Left lobe of liver (tissue), 2 donors: ENCODE measurements at regions not wholly inside any gene's neighbourhood (a gene's known extent, or its start where the extent isn't known, plus 50 kb on each side); places are given as distances from the start of the nearest gene placed in this dataset.

Experiments used
- ATAC-seq: fragments of 200-7000 bp; cut with Tn5 transposase; one replicate; pipeline ENCODE4 v1.9.1; 2020; ENCODE audit warnings: mild to moderate bottlenecking, moderate library complexity
- DNase-seq: peaks from one replicate; pipeline ENCODE4 v3.0.0-alpha.2; 2020; ENCODE audit warnings: low spot score
- donor health status: DM: no; HTN: no; CAD: no; lungs with moderate emphysema.
- donor health status: DM: no; HTN: yes; CAD: no.

DNA sequence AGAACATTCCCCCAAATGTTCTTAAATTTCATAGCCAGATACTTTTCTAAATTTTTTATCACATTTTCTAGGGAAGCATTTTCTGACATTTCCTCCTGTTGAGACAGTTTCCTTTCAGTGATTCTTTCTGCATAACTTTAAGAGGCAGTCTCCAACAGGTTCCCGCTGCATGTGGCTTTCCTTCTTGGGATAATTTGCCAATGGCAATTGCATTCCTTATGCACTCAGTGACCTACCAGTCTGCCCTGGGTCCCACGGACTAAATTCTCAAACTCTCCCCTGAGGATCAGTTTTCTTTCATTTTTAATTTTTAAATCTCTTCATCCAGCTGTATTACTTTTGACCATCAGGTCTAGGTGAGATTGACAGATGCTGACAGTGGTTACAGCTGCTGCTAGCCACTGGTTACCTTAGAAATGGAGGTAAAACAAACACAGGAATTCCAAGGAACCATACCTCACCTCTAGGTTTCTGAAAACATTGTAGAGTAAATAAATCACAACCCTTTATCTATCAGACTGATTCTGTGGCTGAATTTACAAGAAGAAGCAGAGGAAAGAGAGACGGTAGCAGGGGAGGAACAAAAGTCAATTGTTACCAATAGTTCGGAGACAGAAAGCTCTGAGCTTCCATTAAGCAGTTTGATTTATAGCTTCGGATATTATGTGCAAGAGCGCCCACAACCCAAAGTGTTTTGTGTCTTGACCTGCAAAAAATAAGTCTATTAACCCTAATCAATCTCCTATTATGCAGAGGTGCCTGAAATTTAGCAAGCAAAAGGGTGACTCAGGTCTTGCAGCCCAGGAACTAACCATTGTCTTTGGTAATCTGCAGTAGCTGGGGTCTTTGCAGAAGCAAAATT, 216.0 kb downstream of the PMP22 start:
- ATAC-seq = no peak
- no peak for DNase-seq

DNA sequence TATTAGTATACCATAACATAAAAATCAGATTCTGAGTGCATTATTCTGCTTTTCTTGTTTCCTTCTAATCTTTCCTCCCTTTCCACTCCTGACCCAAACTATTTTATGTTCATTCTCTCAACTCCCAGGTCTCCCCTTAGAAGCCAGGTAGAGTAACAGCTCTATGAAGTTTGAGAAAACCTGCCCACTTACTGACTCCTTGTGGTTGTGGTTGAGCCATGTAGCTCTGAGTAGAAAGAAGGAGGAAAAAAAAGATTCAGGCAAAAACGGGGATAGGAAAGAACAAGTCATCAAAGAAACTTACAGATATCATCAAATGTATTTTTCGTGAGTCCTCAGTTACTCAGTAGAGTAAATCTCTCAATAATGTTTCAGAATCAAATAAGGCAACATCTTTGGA, 216.7 kb downstream of the PMP22 start:
- no peak for DNase-seq
- ATAC-seq = no peak

DNA sequence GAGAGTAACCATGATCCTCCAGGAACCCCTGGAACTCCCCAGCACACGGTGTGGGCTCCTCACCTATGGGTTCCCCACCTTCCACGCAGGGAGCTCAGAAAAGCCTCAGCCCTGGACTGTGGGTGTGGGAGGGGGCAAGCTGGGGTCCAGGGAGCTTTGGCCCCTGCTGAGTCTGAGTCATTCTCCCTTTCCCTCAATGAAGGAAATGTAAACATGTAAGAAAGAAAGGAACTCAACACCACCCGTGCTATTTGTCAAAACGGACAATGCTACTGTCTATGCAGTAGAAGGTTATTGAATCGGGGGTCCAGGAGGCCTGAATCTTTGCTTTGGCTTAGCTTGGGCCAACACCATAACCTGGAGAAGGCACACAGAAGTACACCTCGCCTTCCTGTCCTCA, 222.8 kb downstream of the PMP22 start:
- DNase-seq (no peak), ATAC-seq (no peak)

DNA sequence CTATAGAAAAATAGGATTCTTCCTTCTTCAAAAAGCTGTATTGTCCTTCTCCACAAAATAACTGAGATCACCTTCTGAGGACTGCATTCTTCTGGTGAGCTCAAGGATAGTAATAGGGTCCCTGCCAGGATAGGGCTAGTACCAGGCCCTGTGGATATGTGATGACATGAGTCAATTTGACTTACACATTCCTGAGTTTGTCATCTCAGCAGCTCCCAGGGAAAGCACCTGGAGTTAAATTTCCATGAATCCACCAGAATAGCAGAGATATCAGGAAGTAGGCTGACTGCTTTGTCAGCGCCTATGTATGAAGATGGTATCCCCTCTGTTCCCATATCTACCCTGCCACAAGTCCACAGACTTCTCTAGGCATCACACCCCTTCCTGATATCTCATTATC, 225.8 kb downstream of the PMP22 start:
- DNase-seq (no peak), ATAC-seq (no peak)

DNA sequence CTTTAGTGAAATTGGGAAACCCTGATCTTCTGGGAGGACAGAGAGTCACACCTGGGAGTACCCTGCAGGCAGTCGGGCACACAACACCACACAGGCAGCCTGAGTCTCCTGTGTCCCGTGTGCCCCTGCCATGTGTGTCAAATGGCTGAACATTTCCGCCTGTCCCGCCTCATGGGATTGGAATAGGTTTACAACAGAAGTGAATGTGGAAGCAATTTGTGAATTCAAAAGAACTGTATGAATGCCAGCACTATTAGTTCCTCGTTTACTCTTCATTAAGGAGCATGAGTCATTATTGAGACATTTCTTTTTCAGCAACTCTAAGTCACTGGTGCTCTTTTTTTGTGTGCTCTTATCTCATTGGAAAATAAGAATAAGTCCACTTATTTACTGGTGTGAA, 226.5 kb downstream of the PMP22 start:
- no peak for ATAC-seq
- no peak for DNase-seq

DNA sequence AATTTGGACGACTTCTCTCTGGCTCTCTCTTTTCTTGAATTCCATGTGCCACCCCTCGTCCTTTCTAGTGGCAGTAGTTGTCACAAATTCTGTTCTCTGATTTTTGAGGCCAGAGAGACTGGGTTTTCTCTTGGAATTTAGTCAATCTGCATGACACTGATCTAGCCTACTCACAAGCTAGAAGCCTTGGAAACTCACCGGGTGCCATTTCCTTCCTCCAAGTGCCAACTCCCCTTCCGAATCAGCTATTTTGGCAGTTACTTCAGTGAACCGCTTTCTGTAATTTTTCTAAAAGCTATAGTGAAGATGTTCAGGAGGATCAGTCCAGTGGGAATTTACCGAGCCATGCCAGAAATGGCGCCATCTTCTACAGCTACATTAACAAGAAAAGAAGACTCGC, 228.9 kb downstream of the PMP22 start:
- ATAC-seq (no peak), DNase-seq (no peak)

DNA sequence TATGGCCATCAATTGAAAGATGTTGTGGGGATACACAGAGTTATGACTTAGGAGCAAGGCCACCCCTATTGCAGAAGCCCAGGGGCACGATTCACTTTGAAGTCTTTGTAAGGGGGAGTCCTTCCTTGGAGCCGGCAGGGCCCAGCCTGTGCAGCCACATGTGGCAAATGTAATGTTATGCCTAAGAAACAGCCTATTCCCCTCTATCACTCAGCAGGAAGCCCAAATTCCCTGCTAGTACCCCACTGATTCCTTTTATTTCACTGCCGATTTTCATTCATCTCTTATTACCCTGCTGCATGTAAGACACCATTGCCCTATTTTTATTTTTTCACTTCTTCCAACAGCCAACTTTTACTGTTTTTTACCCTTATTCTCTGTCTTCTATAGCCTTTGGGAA, 233.2 kb downstream of the PMP22 start:
- ATAC-seq (no peak), DNase-seq (no peak)

DNA sequence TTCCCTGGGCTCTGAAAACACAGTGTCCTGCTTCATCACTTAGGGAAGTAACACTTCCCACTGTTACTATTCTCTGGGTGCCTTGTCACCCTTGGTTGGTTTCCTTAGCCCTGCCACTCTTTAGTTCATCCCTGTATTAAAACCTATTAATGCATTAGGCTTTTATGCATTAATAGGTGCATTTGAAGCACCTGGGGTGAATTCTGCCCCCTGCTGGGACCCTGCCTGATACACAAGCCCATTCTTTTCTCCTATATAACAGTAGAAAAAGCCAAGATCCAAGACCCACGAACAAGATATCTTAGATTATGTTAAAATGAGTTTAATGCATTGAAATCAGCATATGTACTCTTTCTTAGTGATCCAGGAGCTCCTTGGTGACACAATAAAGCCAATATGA, 235.7 kb downstream of the PMP22 start:
- DNase-seq = no peak
- ATAC-seq = no peak

DNA sequence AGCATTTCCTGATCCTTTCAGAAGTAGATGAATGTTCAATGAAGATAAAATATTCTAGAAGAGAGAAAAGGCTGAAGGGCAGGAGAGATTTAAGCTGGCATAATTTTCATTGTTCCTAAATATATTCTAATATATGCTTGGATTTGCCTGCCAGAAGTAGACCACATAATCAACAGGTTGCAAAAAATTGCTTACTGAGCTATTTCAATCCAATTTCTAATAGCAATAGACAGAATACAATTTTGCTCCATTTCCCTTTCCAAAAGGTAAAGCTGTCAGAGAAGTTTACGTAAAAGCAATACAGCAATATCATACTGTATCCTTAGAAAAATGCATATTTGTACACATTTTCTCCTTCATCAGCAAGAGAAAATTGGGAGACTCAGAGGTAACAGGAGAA, 237.3 kb downstream of the PMP22 start:
- DNase-seq (no peak), ATAC-seq (no peak)

DNA sequence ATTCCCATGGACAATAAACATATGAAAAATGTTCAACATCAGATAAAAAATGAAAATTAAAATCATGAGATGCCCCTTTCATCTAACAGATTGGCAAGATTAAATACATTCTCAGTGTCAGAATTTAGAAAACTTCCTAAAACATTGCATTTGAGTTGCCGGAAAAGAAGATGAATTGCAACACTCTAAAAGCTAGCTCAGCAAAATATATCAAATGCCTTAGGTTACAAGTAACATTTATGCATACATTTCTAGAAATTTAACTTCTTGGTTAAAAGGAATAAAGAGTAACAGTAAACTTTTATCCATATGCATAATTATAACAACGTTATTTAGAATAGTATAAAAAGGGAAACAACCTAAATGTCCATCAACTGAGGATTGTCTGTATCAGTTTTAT, 239.0 kb downstream of the PMP22 start:
- DNase-seq (no peak), ATAC-seq (no peak)

DNA sequence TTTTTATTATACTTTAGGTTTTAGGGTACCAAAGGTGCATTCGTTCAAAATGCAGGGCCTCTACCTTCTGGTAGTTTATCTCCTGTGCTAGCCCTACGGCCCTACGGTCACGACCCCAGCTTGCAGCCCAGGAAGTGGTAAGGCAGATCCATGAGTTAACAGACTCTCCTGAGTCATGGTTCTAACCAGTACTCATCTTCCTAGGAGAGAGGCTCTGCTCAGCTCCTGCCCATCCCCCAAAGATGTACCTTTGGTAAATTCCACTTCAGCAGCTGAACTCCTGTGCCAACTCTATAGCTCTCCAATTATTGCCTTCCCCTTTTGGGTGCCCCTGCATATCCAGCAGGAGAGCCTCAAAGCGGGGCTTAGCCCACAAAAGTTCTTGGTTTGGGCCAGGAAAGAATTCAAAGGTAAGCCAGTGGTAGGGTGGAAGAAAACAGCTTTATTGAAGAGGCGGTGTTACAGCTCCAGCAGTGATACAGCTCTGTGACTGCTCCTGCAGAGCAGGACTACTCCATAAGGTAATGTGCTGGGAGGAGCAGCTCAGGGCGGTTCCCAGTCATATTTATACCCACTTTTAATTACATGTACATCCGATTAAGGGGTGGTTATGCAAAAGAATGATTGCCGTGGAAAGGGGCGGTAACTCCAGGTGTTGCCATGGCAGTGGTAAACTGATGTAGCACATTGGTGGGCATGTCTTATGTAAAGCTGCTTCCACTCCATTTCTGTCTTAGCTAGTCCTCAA, 241.4 kb downstream of the PMP22 start:
- DNase-seq (no peak), ATAC-seq (no peak)

DNA sequence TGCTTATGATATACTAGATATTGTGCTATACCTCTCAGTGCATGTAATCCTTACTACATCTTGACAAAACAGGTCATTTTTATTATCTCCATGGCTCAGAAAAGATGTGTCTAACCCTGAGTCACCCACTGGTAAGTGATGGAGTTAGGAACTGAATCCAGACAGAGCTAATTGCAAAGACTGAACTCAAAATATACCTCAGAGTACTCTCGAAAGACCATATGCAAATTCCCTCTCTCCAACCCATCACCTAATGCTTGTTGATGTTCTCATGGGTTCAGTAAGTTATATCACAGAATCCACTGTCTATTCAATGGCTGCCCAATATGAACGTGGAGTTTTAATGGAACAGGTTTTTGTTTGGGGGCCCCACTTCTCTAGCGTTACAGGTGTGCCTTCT, 246.0 kb downstream of the PMP22 start:
- no peak for ATAC-seq

DNA sequence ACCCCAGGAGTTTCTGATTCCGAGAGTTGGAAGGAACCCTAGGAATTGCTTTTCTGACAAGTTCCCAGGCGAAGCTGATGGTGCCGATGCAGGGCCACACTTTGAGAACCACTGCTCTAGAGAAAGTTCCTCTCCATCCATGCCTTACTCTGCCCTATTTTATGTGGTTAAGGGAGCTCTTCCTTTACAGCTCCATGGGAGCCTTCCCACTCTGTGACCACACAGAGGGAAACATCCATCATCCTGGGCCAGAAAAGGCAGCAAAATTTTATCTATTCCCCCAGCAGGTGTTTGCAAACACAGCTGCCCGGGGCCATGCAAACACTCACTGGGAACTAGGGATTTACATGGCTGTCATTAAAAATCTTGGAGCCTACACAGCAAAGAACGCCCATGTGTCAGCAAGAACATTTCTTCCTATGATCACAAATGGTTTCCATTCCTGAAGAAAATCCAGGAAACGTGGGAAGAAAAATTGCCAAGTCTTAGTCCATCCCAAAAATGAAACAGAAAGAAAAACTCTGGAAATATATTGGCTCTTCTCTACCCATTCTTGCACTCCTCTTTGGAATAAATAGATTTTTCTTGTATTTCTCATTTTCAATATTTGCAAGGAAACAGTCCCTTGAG, 252.7 kb downstream of the PMP22 start:
- ATAC-seq (no peak), DNase-seq (no peak)

More for the DNA sequence above, 246.0 kb downstream of the PMP22 start:
- no peak for DNase-seq

DNA sequence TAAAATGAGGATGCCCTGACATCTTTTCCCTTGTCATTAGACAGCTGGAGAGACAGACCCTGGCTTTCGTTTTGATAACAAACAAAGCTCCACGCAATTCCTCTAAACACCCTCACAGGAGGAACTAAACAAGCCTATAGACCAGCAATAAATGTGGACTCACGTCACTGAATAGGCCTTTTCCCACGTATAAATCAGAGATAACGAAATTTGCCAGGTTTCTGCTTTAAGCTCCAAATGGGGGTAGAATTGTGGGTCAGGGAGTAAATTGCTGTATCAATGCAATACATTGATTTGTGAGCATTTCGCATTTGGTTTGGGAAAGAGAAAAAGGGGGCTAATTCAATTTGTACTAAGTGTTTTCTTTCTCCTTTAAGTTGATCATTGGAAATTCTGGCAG, 256.0 kb downstream of the PMP22 start:
- DNase-seq (no peak), ATAC-seq (no peak)

DNA sequence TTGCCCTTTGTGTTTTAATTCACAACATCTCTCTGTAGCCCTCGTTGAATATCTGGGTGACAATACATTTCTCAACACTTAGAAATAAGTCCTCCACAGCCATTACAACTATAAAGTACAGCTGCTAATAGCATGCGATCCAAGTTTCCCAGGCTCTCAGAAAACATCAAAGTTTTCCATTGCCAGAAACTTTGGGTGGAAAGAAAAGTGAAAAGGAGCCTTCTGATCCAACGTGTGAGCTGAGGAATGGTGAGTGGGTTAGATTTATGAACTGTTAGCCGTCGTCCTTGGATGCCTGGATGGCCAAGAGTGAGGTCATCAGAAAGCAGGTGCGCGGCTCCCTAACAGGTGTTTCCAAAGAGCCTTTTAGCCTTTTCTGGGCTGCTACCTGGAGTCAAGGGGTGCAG, 258.0 kb downstream of the PMP22 start:
- DNase-seq (no peak), ATAC-seq (no peak)

DNA sequence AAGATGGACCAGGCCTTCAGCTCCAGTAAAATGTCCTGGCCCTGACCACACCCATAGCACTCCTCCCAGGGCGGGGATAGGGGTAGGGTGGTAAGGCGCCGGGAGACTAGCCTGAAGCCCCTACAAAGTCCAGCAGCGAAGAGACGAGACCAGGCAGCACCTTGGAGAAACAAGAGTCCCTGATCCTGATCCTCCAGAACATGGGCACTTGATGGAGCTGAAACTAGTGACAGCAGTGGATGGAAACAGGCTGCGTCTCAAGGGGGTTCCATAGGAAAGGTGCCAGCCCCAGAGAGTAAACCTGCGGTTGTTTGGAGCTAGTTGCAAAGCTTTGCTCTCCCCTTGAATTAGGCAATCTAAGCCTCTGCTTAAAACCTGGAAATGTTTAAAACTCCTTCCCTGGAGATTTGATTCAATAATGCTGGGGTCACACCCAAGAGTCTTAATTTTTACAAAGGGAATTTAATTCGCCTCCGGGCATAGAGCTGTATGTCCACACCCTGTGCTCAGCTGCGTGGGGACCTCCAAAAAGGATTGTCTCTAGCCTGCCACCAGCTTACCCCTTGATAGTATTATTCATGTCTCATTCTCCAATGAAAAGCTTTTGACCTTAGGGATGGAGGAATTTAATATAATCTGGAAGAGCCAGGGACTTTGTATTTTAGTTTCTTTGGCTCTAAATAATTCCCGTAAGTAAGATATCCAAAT, 258.6 kb downstream of the PMP22 start:
- ATAC-seq (no peak), DNase-seq (no peak)

DNA sequence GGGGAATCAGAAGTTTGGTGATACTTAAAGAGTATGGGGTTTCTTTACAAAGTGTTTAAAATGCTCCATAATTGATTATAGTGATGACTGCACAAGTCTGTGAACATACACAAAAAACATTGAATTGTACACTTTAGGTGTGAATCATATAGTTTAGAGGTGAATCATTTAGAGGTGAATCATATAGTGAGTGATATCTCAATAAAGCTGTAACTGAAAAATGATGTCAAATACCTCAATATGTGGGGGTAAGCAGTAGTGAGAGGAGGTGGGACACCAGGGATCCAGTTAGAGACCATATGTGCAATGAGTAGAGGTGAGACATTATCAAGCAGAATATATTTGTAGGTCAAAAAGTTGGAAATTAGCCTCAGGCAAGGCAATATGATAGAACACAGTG, 264.5 kb downstream of the PMP22 start:
- ATAC-seq (no peak), DNase-seq (no peak)

DNA sequence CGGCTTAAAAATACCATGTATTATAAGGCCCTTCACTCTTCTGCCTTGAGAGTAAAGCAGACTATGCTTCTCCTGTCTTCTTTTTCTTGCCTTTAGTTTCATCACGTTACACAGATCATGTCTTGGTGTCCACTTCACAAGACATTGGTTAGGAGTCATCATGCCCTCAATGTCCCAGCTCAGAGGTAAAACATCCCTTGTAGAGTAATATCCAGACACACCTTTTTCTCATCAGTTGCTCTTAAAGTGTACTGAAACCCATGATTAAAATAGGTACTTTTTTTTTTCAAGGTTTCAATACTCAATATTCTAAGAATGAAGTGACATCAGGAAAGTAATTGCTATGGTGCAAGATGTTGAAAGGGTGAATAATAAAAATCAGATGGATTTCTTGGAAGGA, 267.8 kb downstream of the PMP22 start:
- no peak for DNase-seq
- ATAC-seq = no peak

DNA sequence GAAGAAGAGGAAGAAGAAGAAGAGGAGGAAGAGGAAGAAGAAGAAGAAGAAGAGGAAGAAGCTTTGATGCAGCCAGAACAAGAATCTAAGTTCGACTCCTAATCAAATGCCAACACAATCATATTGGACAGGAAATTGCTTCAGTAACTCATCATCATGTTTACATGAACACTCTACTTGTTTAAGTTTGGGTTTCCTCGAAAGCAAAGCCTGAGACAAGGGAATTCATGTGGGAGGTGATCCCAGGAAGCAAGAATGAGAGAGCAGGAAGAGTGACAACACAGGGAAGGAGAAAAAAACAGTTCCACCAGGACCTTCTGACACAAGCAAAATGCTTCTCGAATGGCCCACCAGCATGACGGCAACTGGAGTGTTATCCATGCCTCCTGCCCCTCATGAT, 279.0 kb downstream of the PMP22 start:
- no peak for ATAC-seq
- no peak for DNase-seq

DNA sequence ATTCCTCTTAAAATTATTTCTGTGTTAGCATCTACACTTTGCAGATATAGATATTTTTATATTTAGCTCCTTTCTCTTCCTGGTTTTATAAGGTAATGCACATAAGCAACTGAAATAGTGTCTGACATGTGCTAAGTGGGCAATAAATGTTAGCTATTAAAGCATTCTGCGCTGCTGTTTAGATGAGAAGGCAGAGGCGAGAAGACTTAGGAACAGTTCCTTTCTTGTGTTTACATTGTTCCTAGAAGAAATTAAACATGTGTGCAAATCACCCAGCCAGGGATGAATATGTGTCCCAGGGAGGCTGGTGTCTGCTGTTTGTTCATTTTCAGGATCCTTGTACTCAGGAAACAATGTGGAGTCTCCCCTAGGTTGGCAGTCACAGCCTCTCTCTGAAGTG, 292.3 kb downstream of the PMP22 start:
- ATAC-seq (no peak), DNase-seq (no peak)

DNA sequence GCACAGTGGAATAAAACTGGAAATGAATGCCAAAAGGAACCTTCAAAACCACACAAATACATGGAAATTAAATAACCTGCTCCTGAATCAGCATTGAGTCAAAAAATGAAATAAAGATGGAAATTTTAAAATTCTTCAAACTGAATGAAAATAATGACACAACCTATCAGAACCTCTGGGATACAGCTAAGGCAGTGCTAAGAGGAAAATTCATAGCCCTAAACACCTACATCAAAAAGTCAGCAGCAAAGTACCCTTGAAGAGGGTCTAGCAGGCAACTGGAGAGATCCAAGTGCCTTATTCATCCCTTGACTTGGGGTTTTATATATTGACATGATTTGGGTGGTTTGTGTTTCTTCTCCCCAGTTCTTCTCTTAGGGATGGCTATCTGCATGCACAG, 294.1 kb downstream of the PMP22 start:
- DNase-seq (no peak), ATAC-seq (no peak)
